HG03097 (cell line): ENCODE measurements at regions not wholly inside any gene's neighbourhood (a gene's known extent, or its start where the extent isn't known, plus 50 kb on each side); places are given as distances from the start of the nearest gene placed in this dataset.
A peak's percentile ranks its signal among the peaks of the same experiment; 100 is the strongest.

Source experiments
- ATAC-seq: cut with Tn5 transposase; IDR thresholded peaks from one replicate; pipeline ENCODE4 v1.9.1; 2021; ENCODE audit not compliant: unreplicated experiment, low FRiP score

- ATAC-seq, result no peak
Measured at GRCh38 chr14:25220514-25220913, 170.6 kb upstream of the STXBP6 start.

DNA sequence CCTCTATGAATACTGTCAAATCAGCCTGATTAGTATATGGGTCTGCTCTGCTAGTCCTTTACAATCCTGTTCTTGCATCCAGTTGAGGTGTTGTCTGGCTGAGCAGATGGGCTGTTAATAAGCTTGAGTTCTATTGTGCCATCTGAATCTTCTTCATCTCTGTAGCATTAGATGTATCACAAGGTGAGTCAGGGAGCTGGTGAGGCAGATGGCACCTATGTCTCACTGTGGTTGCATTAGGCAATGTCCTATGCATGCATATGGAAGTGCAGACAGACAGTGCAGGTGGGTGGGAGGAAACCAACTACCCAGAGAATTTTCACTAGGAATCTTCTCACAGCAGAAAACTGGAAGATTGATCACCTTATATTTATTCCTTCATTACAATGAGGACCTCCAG lies 165.7 kb upstream of the STXBP6 start:
- no peak for ATAC-seq

GRCh38 chr14:25197885-25198284 lies 147.9 kb upstream of the STXBP6 start:
- no peak for ATAC-seq

DNA sequence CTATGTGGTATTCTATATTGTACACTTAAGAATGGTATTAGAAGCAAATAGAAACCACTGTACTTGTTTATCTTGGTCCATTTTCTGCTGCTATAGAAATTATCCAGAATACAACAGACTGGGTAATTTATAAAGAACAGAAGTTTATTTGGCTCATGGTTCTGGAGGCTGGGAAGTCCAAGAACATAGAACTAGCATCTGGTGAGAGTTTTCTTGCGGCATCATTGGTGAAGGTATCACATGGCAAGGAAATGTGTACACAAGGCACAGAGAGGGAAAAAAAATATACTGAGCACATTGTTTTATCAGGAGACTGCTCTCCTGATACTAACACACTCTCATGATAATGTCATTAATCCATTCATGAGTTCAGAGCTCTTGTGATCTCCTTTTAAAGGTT lies 130.3 kb upstream of the STXBP6 start:
- no peak for ATAC-seq

DNA sequence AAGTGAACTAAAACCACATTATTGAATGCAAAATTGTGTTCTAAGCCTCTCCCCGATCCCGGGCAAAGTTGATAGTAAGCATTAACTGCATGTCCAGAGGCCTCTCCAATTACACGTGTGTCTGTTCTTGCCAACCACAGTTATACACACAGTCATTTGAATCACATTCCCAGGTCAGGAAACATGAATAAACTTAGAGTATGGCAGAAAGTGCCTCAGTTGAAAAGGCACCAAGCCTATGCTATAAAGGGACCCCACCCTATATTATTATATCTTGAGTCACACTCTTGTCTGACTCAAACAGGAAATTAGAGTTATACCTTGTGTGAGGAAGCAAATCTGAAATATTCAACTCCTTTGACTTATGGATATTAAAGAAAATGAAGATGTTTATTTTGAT lies 128.3 kb upstream of the STXBP6 start:
- no peak for ATAC-seq

DNA sequence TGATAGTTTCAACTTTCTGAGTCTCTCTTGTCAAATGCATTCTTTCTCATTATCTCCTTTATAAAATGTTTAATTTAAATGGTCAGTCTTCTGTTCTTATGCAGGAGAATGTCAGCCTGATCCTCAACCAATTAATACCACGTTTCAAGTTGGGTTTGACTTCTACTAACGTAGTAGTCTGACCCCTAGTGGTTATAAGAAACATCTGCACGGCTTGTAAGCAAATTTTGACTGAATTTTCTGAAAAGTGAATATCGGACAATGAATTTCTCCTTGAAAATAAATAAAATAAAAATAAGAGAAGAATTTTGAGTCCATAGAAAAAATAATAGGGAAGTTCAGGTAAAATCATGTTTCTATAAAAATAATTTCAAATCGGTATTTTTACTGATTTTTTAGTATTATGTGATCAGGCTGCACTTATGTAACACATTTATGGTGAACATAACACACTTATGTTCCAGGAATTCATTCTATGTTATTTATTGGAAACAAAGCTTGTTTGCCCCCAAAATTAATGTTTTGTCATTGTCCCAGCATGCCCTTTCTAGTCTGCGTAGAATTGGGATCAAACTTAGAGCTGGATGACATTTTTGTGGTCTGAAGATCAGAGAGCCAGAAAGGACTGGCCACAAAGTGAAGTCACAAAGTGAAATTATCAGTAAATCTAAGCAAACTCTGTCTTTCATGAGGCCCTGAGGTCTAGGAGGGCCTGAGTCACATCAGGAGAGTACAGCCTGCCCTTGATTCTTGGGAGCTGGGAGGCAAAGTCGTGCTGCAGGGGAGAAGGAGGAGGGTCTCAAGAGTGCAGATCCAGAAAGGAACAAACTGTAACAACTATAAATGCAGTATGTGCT lies 101.2 kb upstream of the STXBP6 start:
- no peak for ATAC-seq

DNA sequence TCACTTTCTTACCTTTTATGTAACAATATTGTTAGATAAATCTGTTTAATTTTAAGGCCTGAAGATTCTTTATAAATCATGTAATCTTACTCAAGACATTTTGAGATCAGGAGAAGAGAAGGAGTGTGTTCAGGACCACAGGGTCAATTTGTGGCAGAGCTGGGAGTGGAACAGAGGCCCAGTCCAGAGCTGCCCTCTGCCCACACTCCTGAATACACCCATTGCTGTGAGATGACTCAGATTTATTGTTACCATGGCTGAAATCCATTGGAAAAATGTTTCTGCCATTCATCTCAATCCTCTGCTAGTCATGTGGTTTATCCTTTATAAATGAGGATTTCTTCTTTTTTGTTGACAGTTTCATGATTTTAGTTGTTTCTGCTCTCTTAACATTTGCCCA lies 100.5 kb upstream of the STXBP6 start:
- ATAC-seq, result no peak

DNA sequence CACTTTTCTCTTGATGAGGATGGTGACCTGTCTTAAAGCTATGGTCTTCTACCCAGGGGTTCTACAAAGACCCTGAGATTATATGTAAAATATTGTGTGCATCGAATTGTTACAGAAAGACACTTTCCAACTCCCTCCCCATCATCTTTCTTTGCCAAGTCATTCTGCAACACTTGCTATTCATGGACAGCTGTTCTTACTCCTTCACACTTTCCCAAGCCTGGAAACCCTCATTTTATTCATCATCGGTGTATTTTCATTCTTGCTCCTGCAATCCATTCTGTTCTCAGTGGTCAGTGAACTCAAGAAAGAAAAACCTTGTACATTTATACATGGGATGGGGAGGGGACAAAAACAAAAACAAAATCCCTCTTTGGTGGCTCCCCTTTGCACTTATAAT lies 90.5 kb upstream of the STXBP6 start:
- no peak for ATAC-seq

DNA sequence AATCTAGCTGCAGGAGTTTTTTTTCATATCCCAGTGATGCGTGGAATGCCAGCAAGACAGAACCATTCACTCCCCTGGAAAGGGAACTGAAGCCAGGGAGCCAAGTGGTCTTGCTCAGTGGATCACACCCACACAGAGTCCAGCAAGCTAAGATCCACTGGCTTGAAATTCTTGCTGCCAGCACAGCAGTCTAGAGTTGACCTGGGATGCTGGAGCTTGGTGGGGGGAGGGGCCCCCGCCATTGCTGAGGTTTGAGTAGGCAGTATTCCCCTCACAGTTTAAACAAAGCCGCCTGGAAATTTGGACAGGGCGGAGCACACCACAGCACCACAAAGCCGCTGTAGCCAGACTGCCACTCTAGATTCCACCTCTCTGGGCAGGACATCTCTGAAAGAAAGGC lies 86.9 kb upstream of the STXBP6 start:
- ATAC-seq, result no peak

DNA sequence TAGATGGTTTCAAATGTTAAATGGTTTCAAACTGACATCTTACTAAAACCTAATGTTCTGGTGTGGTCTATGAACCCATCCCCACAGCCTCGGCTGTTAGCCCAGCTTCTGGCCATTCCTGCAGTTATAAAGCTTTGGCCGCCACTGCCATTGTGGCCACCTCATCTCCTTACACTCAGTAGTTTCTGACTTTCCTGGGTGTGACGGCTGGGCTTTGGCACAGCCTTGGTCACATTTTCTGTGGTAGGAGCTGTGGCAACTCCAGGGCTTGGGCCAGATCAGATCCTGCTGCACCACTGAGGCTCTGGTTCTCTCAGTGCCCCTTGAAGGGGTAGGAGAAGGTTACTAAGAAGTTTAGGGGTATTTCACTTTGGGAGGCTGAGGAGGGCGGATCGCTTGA lies 84.2 kb upstream of the STXBP6 start:
- ATAC-seq, result no peak

GRCh38 chr14:25132732-25133422 lies 82.9 kb upstream of the STXBP6 start:
- peak; percentile 76 for ATAC-seq

GRCh38 chr14:25132094-25132493 lies 82.1 kb upstream of the STXBP6 start:
- no peak for ATAC-seq

- ATAC-seq, result no peak
Measured at GRCh38 chr14:25122843-25123242, 72.9 kb upstream of the STXBP6 start.

DNA sequence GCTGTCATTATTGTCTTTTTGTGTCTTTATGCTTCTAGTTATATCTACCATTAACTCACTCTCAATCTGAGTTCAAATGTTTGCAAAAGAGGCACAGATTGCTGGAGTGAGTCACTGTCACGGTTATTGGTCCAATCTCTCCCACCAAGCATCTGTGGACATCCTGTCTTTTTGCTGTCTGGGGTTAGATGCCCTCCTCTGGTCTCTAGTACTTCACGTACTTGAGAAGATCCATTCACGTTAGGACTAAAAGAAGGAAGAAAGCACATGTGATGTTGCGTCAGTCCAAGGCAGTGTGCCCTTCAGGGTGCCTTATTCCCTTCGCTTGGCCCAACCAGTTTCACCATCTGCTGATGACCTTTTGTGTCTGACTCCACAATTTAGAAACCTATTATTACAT lies 72.3 kb upstream of the STXBP6 start:
- ATAC-seq, result no peak

GRCh38 chr14:25121337-25122129 lies 71.6 kb upstream of the STXBP6 start:
- no peak for ATAC-seq

- no peak for ATAC-seq
Measured at GRCh38 chr14:25120261-25120660, 70.3 kb upstream of the STXBP6 start.

DNA sequence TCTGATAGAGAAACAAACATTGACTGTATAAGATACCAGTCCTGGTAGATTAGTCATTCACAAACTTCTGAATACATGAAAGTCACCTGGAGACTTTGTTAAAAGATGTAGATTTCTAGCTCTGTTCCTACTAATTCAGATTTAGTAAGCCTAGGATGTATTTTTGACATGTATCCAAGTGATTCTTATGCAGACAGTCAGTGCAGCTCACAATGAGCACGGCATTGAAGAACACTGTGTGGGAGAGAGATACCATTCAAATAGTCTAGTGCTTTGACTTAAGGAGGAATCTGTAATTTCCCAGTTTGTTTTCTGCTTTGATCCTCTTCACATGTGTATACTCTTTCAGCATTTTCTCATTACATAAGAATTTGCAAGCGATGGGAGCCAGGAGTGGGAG lies 68.7 kb upstream of the STXBP6 start:
- ATAC-seq, result no peak

GRCh38 chr14:25117342-25117741 lies 67.4 kb upstream of the STXBP6 start:
- ATAC-seq, result no peak

DNA sequence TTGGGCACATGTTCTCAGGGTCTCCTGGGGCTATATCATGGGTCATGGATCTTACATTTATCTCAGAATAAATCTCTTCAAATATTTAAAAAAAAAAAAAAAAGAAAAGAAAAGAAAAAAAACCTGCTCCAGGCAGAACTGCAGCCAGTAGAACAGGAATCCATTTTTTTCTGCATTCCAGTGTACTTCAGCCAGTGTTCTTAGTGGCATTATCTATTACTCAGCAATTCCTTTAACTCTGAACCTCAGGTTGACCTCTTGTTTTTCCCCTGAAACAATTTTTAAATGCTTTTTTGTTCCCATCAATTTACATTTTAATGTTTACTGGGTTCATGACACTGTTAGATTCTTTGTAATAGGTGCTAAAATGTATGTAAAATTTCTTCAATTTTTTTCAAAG lies 66.7 kb upstream of the STXBP6 start:
- ATAC-seq, result no peak

DNA sequence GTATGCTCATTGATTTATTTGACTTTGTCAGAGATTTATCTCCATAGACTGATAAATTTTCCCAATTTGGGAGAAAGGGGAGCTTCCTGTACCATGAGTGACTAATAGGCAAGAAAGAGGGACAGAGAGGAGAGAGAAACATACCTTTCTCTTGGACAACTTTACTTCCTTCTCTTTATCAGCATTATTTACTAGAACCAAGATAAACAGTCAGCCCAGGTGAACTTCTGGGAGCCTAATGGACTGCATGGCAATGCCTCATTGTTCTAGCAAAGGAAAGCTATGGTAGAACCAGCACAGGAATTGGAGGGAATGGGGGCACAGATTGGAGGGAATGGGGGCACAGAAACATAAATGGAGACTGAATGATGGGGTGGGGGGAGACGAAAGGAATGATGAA lies 63.4 kb upstream of the STXBP6 start:
- no peak for ATAC-seq

DNA sequence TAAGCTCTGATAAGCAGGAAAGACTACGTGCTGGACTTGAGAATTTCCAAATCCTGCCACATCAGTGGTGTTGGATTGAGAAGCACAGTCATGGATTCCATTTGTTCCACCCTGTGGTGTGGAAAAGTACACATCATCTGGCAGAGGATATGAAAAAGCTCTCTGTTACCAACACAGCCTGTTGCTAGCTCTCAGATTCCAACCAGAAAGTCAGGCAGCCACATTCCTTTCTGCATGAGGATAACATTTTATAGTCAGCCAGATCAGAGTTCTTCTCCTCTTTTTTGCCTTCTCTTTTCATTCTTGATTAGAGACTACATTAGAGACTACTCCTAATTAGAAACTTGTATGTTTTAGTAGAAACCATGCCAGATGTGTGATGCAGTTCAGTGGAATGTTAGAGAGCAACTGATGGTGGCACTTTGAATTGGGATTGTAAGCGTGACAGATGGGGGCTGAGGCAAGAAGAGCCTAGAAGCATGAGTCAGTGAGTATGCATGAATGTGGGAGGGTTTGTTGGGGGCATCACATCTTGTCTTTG lies 61.2 kb upstream of the STXBP6 start:
- ATAC-seq, result no peak
